IMR-90 (cell line): ENCODE measurements at regions not wholly inside any gene's neighbourhood (a gene's known extent, or its start where the extent isn't known, plus 50 kb on each side); places are given as distances from the start of the nearest gene placed in this dataset.

Experiments
- ATAC-seq: fragments of 200-7000 bp; cut with Tn5 transposase; 2 replicates; pipeline ENCODE4 v1.9.1; 2020; ENCODE audit warnings: low read depth, mild to moderate bottlenecking, moderate library complexity
- BruUV-seq: library from RNA; stranded (reverse); fragments of 400-500 nt; replicated peaks from 2 replicates; lab custom pipeline; 2021; lab: Mats Ljungman, UMichigan
- CTCF ChIA-PET: fragments of 300-600 bp; formaldehyde crosslinking; extraction: SDS; loops from one replicate; lab custom pipeline; 2021; ENCODE audit warnings: antibody characterized with exemption; lab: Yijun Ruan, JAX
- POLR2A ChIA-PET: fragments of 300-600 bp; sonication (Branson Sonifier 250); formaldehyde crosslinking; loops from one replicate; lab custom pipeline; 2022; ENCODE audit warnings: antibody characterized with exemption; ENCODE audit not compliant: unreplicated experiment; lab: Charles Lee
- DNase-seq: peaks from one replicate; pipeline ENCODE4 v3.0.0; 2013
- H2AFZ ChIP-seq: replicated peaks from 2 replicates; pipeline ENCODE3; 2013; ENCODE audit warnings: low read length, mild to moderate bottlenecking; ENCODE audit not compliant: poor library complexity
- H2AK5ac ChIP-seq: 2 replicates; pipeline ENCODE4 v1.6.1; 2013; ENCODE audit warnings: low read depth, low read length, inconsistent platforms
- H2AK9ac ChIP-seq: replicated peaks from 2 replicates; pipeline ENCODE3; 2013; ENCODE audit warnings: mild to moderate bottlenecking, low read depth, low read length, moderate library complexity; ENCODE audit not compliant: poor library complexity
- H2BK120ac ChIP-seq: 2 replicates; pipeline ENCODE4 v1.6.1; 2013; ENCODE audit warnings: low read depth, low read length, inconsistent platforms
- H2BK15ac ChIP-seq: 3 replicates; pipeline ENCODE4 v1.6.1; 2013; ENCODE audit warnings: low read depth, low read length, inconsistent platforms
- H2BK20ac ChIP-seq: 2 replicates; pipeline ENCODE4 v1.6.1; 2013; ENCODE audit warnings: low read depth, mild to moderate bottlenecking, inconsistent platforms, low read length, moderate library complexity
- H2BK5ac ChIP-seq: 2 replicates; pipeline ENCODE4 v1.6.1; 2013; ENCODE audit warnings: mild to moderate bottlenecking, low read depth, low read length, inconsistent platforms; ENCODE audit not compliant: poor library complexity, severe bottlenecking
- H3K14ac ChIP-seq: replicated peaks from 2 replicates; pipeline ENCODE4 v1.6.1; 2013; ENCODE audit warnings: low read depth, low read length, inconsistent platforms
- H3K18ac ChIP-seq: 2 replicates; pipeline ENCODE4 v1.6.1; 2013; ENCODE audit warnings: low read depth, low read length, control low read depth
- H3K23ac ChIP-seq: 2 replicates; pipeline ENCODE4 v1.6.1; 2013; ENCODE audit warnings: low read depth, low read length, inconsistent platforms
- H3K27ac ChIP-seq: 2 replicates; pipeline ENCODE4 v1.5.1; 2013; ENCODE audit warnings: mild to moderate bottlenecking, control low read depth, low read length; ENCODE audit not compliant: insufficient read depth
- H3K27me3 ChIP-seq: 2 replicates; pipeline ENCODE4 v1.6.1; 2013; ENCODE audit warnings: low read length; ENCODE audit not compliant: control insufficient read depth, insufficient read depth
- H3K36me3 ChIP-seq: 2 replicates; pipeline ENCODE4 v1.6.1; 2013; ENCODE audit warnings: low read length, mixed read lengths; ENCODE audit not compliant: control insufficient read depth, insufficient read depth
- H3K4ac ChIP-seq: 2 replicates; pipeline ENCODE4 v1.6.1; 2013; ENCODE audit warnings: low read depth, low read length, inconsistent platforms
- H3K4me1 ChIP-seq: 2 replicates; pipeline ENCODE4 v1.6.1; 2013; ENCODE audit warnings: low read length, mixed read lengths; ENCODE audit not compliant: control insufficient read depth, insufficient read depth
- H3K4me2 ChIP-seq: 2 replicates; pipeline ENCODE4 v1.6.1; 2013; ENCODE audit warnings: low read depth, mild to moderate bottlenecking, control low read depth, low read length, moderate library complexity
- H3K4me3 ChIP-seq: 2 replicates; pipeline ENCODE4 v1.5.1; 2013; ENCODE audit warnings: low read depth, mild to moderate bottlenecking, control low read depth, low read length, moderate library complexity; ENCODE audit not compliant: insufficient read depth
- H3K56ac ChIP-seq: 2 replicates; pipeline ENCODE4 v1.6.1; 2013; ENCODE audit warnings: low read length, inconsistent platforms; ENCODE audit not compliant: insufficient read depth; ENCODE audit errors: extremely low read depth
- H3K79me1 ChIP-seq, 2 experiments: 2 replicates each; pipeline ENCODE4 v1.6.1; 2013; ENCODE audit warnings: low read length in 2 of 2, inconsistent platforms in 1 of 2, low read depth in 1 of 2
- H3K9ac ChIP-seq: 2 replicates; pipeline ENCODE4 v1.6.1; 2013; ENCODE audit warnings: low read depth, low read length, control low read depth
- H3K9me1 ChIP-seq: 2 replicates; pipeline ENCODE4 v1.6.1; 2013; ENCODE audit warnings: low read length, inconsistent platforms; ENCODE audit not compliant: insufficient read depth
- H3K9me3 ChIP-seq: 2 replicates; pipeline ENCODE4 v1.6.1; 2013; ENCODE audit warnings: low read length; ENCODE audit not compliant: control insufficient read depth, insufficient read depth
- H4K20me1 ChIP-seq: 2 replicates; pipeline ENCODE4 v1.6.1; 2013; ENCODE audit warnings: low read length, inconsistent platforms; ENCODE audit not compliant: insufficient read depth
- H4K5ac ChIP-seq: 2 replicates; pipeline ENCODE4 v1.6.1; 2013; ENCODE audit warnings: mild to moderate bottlenecking, low read depth, low read length, control low read depth
- H4K8ac ChIP-seq, 2 experiments: 2 replicates each; pipeline ENCODE4 v1.6.1; 2013; ENCODE audit warnings: low read depth in 2 of 2, low read length in 2 of 2, control low read depth in 1 of 2, inconsistent platforms in 1 of 2
- H4K91ac ChIP-seq: 2 replicates; pipeline ENCODE4 v1.6.1; 2013; ENCODE audit warnings: low read depth, low read length, inconsistent platforms; ENCODE audit not compliant: insufficient read depth
- BHLHE40 ChIP-seq: fragments of 150-350 bp; IDR thresholded peaks from 2 replicates; pipeline ENCODE4 v1.6.1; 2016; ENCODE audit warnings: mild to moderate bottlenecking, low read depth, low read length
- CEBPB ChIP-seq: IDR thresholded peaks from 2 replicates; pipeline ENCODE4 v1.6.1; 2012; ENCODE audit warnings: low read depth, low read length, improper control_type of control experiment
- CHD1 ChIP-seq: IDR thresholded peaks from 2 replicates; pipeline ENCODE4 v1.6.1; 2012; ENCODE audit warnings: low read depth, low read length, improper control_type of control experiment
- FOS ChIP-seq: fragments of 150-350 bp; IDR thresholded peaks from 2 replicates; pipeline ENCODE4 v1.6.1; 2016; ENCODE audit warnings: low read depth, low read length
- MAFK ChIP-seq: IDR thresholded peaks from 2 replicates; pipeline ENCODE4 v1.6.1; 2012; ENCODE audit warnings: low read depth, low read length, improper control_type of control experiment
- MAZ ChIP-seq: IDR thresholded peaks from 2 replicates; pipeline ENCODE4 v1.6.1; 2012; ENCODE audit warnings: low read depth, mild to moderate bottlenecking, low read length, improper control_type of control experiment, moderate library complexity, borderline replicate concordance
- MXI1 ChIP-seq: IDR thresholded peaks from 2 replicates; pipeline ENCODE4 v1.6.1; 2012; ENCODE audit warnings: low read depth, mild to moderate bottlenecking, low read length, moderate library complexity, borderline replicate concordance
- POLR2A ChIP-seq: IDR thresholded peaks from 2 replicates; pipeline ENCODE4 v1.6.1; 2012; ENCODE audit warnings: mild to moderate bottlenecking, low read depth, low read length
- RAD21 ChIP-seq: IDR thresholded peaks from 2 replicates; pipeline ENCODE4 v1.6.1; 2012; ENCODE audit warnings: low read length, improper control_type of control experiment
- RCOR1 ChIP-seq: IDR thresholded peaks from 2 replicates; pipeline ENCODE4 v1.6.1; 2012; ENCODE audit warnings: mild to moderate bottlenecking, low read length, improper control_type of control experiment; ENCODE audit not compliant: insufficient replicate concordance
- RFX5 ChIP-seq: IDR thresholded peaks from 2 replicates; pipeline ENCODE4 v1.8.0; 2012; ENCODE audit warnings: low read depth, mild to moderate bottlenecking, low read length, moderate library complexity
- SMC3 ChIP-seq: fragments of 150-350 bp; IDR thresholded peaks from 2 replicates; pipeline ENCODE4 v1.6.1; 2016; ENCODE audit warnings: low read depth, mild to moderate bottlenecking, antibody characterized with exemption, low read length, moderate library complexity
- dilution Hi-C: fragments of 300-500 bp; cut with HindIII; formaldehyde crosslinking; loops from one replicate; pipeline ENCODE4 v1.14.3; 2018; ENCODE audit warnings: low sequenced_read_pairs; ENCODE audit not compliant: unreplicated experiment
- in situ Hi-C: fragments of 300-500 bp; cut with MboI; formaldehyde crosslinking; loops from 3 replicates; pipeline ENCODE4 v1.14.3; 2019; ENCODE audit warnings: low sequenced_read_pairs, inconsistent platforms, mixed read lengths
- intact Hi-C: fragments of 100-400 bp; cut with micrococcal nuclease; formaldehyde crosslinking; loops from 2 replicates; pipeline ENCODE4 v1.10.0; 2022
- TF ChIP-seq, protein P1 (sequence below): conservative IDR thresholded peaks from 2 replicates; pipeline ENCODE4 v1.5.1; 2012; ENCODE audit warnings: mild to moderate bottlenecking, low read depth, low read length, improper control_type of control experiment
- TF ChIP-seq, protein P2 (sequence below): fragments of 150-350 bp; IDR thresholded peaks from 2 replicates; pipeline ENCODE4 v1.6.1; 2016; ENCODE audit warnings: low read depth, mild to moderate bottlenecking, low read length, moderate library complexity, borderline replicate concordance
- TF ChIP-seq, protein P3 (sequence below): fragments of 150-350 bp; IDR thresholded peaks from 2 replicates; pipeline ENCODE4 v1.6.1; 2017; ENCODE audit warnings: mild to moderate bottlenecking, antibody characterized with exemption, low read length, low read depth

DNA sequence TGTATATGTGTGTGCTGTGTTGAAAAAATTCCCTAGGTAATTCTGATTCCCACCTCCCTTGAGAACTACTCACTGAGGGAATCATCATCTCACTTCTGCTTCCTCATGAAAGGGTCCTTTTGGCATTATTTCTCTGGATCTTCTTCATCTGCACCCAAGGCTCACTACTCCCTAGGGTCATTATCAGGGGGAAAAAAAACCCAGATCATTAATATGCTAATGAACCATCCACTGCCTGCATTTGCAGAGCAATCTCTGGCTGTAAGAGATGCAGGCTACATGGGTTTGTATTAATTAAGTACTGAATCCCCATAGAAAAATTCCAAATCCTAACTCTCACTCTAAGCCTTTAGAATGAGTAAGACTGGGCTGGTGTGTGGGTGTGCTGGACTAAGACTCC is 68.0 kb upstream of the IGFBP5 start:
- Histone ChIP-seq H2BK120ac (no peak overlapping the region), H4K20me1 (no peaks in the 10 kb centered on the region), H3K9me1 (no peaks in the 10 kb centered on the region), H4K5ac (no peak overlapping the region), H2AK9ac (no peak overlapping the region), H2AK5ac (no peak overlapping the region), H3K4me3 (no peak overlapping the region), H3K27me3 (peaks cover 9% of the 10 kb centered on the region; the same call in 1 of the 2 replicates), H2AFZ (no peak overlapping the region), H3K79me1 (no peaks in the 10 kb centered on the region), H3K4me1 (peaks cover 3% of the 10 kb centered on the region; the same call in 1 of the 2 replicates), H3K14ac (no peak overlapping the region), H4K91ac (no peak overlapping the region), H2BK5ac (no peak overlapping the region), H3K23ac (no peak overlapping the region), H3K27ac (no peak overlapping the region), H3K9me3 (no peaks in the 10 kb centered on the region), H2BK15ac (no peak overlapping the region), H3K4ac (no peak overlapping the region), H4K8ac (no peak overlapping the region), H2BK20ac (no peak overlapping the region), H3K36me3 (no peaks in the 10 kb centered on the region), H3K9ac (no peak overlapping the region), H3K56ac (no peak overlapping the region), H3K4me2 (no peak overlapping the region), H3K18ac (no peak overlapping the region)
- ChIA-PET POLR2A (no interaction called here), CTCF (no interaction called here)
- no TSS peak for BruUV-seq
- TF ChIP-seq RCOR1 (no peak), MAZ (no peak), RFX5 (no peak), BHLHE40 (no peak), POLR2A (no peak), MXI1 (no peak), FOS (no peak), CEBPB (no peak), MAFK (no peak), CHD1 (no peak), RAD21 (no peak), SMC3 (no peak)
- TF ChIP-seq, protein P1, sequence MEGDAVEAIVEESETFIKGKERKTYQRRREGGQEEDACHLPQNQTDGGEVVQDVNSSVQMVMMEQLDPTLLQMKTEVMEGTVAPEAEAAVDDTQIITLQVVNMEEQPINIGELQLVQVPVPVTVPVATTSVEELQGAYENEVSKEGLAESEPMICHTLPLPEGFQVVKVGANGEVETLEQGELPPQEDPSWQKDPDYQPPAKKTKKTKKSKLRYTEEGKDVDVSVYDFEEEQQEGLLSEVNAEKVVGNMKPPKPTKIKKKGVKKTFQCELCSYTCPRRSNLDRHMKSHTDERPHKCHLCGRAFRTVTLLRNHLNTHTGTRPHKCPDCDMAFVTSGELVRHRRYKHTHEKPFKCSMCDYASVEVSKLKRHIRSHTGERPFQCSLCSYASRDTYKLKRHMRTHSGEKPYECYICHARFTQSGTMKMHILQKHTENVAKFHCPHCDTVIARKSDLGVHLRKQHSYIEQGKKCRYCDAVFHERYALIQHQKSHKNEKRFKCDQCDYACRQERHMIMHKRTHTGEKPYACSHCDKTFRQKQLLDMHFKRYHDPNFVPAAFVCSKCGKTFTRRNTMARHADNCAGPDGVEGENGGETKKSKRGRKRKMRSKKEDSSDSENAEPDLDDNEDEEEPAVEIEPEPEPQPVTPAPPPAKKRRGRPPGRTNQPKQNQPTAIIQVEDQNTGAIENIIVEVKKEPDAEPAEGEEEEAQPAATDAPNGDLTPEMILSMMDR: no peak
- TF ChIP-seq, protein P2, sequence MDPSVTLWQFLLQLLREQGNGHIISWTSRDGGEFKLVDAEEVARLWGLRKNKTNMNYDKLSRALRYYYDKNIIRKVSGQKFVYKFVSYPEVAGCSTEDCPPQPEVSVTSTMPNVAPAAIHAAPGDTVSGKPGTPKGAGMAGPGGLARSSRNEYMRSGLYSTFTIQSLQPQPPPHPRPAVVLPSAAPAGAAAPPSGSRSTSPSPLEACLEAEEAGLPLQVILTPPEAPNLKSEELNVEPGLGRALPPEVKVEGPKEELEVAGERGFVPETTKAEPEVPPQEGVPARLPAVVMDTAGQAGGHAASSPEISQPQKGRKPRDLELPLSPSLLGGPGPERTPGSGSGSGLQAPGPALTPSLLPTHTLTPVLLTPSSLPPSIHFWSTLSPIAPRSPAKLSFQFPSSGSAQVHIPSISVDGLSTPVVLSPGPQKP: no peak
- TF ChIP-seq, protein P3, sequence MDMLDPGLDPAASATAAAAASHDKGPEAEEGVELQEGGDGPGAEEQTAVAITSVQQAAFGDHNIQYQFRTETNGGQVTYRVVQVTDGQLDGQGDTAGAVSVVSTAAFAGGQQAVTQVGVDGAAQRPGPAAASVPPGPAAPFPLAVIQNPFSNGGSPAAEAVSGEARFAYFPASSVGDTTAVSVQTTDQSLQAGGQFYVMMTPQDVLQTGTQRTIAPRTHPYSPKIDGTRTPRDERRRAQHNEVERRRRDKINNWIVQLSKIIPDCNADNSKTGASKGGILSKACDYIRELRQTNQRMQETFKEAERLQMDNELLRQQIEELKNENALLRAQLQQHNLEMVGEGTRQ: no peak
- no peak for ATAC-seq
- dilution Hi-C loops: no loop called here
- no peak for DNase-seq
- in situ Hi-C loops: no loop called here
- intact Hi-C loops: no loop called here
